ENCODE measurements at regions not wholly inside any gene's neighbourhood (a gene's known extent, or its start where the extent isn't known, plus 50 kb on each side); places are given as distances from the start of the nearest gene placed in this dataset.
A peak's percentile ranks its signal among the peaks of the same experiment; 100 is the strongest.

GRCh38 chr5:68886814-68887213 lies 207.0 kb upstream of the SLC30A5 start:
- no peak overlapping the region for H3K4me3 ChIP-seq
- Mint-ChIP-seq H3K4me1 (peaks cover 7% of the 10 kb centered on the region; the same call in 2 of the 3 replicates), H3K36me3 (ENCODE audit: low read depth) (peaks cover 14% of the 10 kb centered on the region), H3K4me3 (no peak overlapping the region), H3K9me3 (peaks cover 10% of the 10 kb centered on the region), H3K27ac (no peak overlapping the region), H3K27me3 (ENCODE audit: insufficient read depth, low read depth, poor library complexity) (peaks cover 6% of the 10 kb centered on the region)
- H3K79me2 ChIP-seq (replicated peaks; ENCODE audit: insufficient read depth): no peaks in the 10 kb centered on the region
- TF ChIP-seq JUNB (IDR thresholded peaks at IDR 0.05; ENCODE audit: unreplicated experiment): no peak
- no peak overlapping the region for H3K27ac ChIP-seq (ENCODE audit: low read depth)
- H3K36me3 ChIP-seq (ENCODE audit: insufficient read depth): 0 out of 2 replicates have a peak, but pooled peaks cover 4% of the 10 kb centered on the region
- ATAC-seq: no peak
- no peak overlapping the region for H3K4me2 ChIP-seq
- no peak overlapping the region for H2AFZ ChIP-seq
- H3K9me2 ChIP-seq (ENCODE audit: insufficient read depth): no peaks in the 10 kb centered on the region; the same call in 1 of the 2 replicates
- H3F3A ChIP-seq (replicated peaks; ENCODE audit: low read depth): no peaks in the 10 kb centered on the region
- DNase-seq (ENCODE audit: low spot score): no peak
- H4K20me1 ChIP-seq (replicated peaks; ENCODE audit: insufficient read depth): no peaks in the 10 kb centered on the region
- no peaks in the 10 kb centered on the region for H3K27me3 ChIP-seq (ENCODE audit: insufficient read depth)
- H3K4me1 ChIP-seq (ENCODE audit: insufficient read depth): peaks cover 11% of the 10 kb centered on the region

DNA sequence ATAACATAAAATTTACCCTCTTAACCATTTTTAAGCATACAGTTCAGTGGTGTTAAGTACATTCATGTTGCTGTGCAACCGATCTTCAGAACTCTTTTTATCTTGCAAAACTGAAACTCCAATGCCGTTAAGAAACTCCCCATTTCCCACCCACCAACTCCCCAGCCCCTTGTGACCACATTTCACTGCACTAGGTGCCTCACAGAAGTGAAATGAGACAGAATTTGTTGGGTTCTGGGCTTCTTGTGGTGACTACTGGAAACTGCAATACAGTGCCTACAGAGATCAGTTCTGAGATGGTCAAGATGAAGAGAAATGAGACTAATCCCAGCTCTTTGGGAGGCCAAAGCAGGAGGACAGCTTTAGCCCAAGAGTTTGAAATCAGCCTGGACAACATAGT lies 202.1 kb upstream of the SLC30A5 start:
- H3K9me3 Mint-ChIP-seq: peaks cover 3% of the 10 kb centered on the region
- ATAC-seq: no peak
- no peaks in the 10 kb centered on the region for H3K27me3 ChIP-seq (ENCODE audit: insufficient read depth)
- TF ChIP-seq, protein P1, sequence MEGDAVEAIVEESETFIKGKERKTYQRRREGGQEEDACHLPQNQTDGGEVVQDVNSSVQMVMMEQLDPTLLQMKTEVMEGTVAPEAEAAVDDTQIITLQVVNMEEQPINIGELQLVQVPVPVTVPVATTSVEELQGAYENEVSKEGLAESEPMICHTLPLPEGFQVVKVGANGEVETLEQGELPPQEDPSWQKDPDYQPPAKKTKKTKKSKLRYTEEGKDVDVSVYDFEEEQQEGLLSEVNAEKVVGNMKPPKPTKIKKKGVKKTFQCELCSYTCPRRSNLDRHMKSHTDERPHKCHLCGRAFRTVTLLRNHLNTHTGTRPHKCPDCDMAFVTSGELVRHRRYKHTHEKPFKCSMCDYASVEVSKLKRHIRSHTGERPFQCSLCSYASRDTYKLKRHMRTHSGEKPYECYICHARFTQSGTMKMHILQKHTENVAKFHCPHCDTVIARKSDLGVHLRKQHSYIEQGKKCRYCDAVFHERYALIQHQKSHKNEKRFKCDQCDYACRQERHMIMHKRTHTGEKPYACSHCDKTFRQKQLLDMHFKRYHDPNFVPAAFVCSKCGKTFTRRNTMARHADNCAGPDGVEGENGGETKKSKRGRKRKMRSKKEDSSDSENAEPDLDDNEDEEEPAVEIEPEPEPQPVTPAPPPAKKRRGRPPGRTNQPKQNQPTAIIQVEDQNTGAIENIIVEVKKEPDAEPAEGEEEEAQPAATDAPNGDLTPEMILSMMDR (conservative IDR thresholded peaks at IDR 0.05; ENCODE audit: low read depth in 2 of 2): no peak
- TF ChIP-seq ETS1 (IDR thresholded peaks at IDR 0.05): no peak
- no peak for TF ChIP-seq EZH2 (IDR thresholded peaks at IDR 0.05; ENCODE audit: low read depth, unreplicated experiment)
- TF ChIP-seq ZNF331 (CRISPR knock-in tag; IDR thresholded peaks at IDR 0.05; ENCODE audit: low read depth): no peak
- TF ChIP-seq NANOG (IDR thresholded peaks at IDR 0.05; ENCODE audit: borderline replicate concordance): no peak
- no peak for TF ChIP-seq REST (IDR thresholded peaks at IDR 0.05; ENCODE audit: unreplicated experiment)
- TF ChIP-seq CREB1 (CRISPR knock-in tag; IDR thresholded peaks at IDR 0.05; ENCODE audit: low read depth): no peak
- TF ChIP-seq ZNF462 (CRISPR knock-in tag; IDR thresholded peaks at IDR 0.05): no peak

More for the DNA sequence above, 202.1 kb upstream of the SLC30A5 start:
- no peaks in the 10 kb centered on the region for H4K20me1 ChIP-seq (replicated peaks; ENCODE audit: insufficient read depth)
- H3K9me2 ChIP-seq (ENCODE audit: insufficient read depth): no peaks in the 10 kb centered on the region; the same call in 1 of the 2 replicates
- peak; percentile 6 for DNase-seq (ENCODE audit: low spot score)
- H3K4me1 ChIP-seq (ENCODE audit: insufficient read depth): peaks cover 4% of the 10 kb centered on the region; the same call in 1 of the 2 replicates
- no peak overlapping the region for H3K27ac ChIP-seq (ENCODE audit: low read depth)
- H3K27ac Mint-ChIP-seq: no peak overlapping the region
- 0 out of 2 replicates have a peak overlapping the region, but pooled peaks have one; percentile 43 for H2AFZ ChIP-seq
- H3K4me2 ChIP-seq: no peak overlapping the region
- no peak overlapping the region for H3K4me3 ChIP-seq
- no peaks in the 10 kb centered on the region for H3K79me2 ChIP-seq (replicated peaks; ENCODE audit: insufficient read depth)
- no peaks in the 10 kb centered on the region for H3F3A ChIP-seq (replicated peaks; ENCODE audit: low read depth)
- no peak overlapping the region for H3K4me3 Mint-ChIP-seq
- peaks cover 6% of the 10 kb centered on the region for H3K36me3 Mint-ChIP-seq (ENCODE audit: low read depth)
- no peaks in the 10 kb centered on the region for H3K36me3 ChIP-seq (ENCODE audit: insufficient read depth)
- H3K4me1 Mint-ChIP-seq: no peaks in the 10 kb centered on the region
- peaks cover 3% of the 10 kb centered on the region for H3K27me3 Mint-ChIP-seq (ENCODE audit: insufficient read depth, low read depth, poor library complexity)

All from GM23338 (cell line).